ENCODE measurements at regions not wholly inside any gene's neighbourhood (a gene's known extent, or its start where the extent isn't known, plus 50 kb on each side); places are given as distances from the start of the nearest gene placed in this dataset.

DNA sequence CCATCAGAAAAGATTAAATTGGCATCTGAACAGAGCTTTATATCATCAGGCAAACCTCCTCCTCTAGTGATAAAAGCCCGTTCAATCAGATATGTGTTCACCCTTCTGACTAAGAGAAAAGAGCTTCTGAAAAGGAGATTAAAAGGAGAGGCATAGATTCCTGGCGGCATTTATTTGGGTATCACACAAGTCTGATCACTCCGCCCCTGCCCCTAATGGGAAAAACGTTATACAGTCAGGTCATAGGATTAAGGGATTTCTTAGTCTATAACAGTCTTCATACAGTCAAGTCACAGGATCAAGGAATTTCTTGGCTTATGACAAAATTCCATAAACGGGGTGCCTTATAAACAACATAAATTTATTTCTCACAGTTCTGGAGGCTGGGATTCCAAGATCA lies 295.4 kb upstream of the SATB1 start:
- no peak for TF ChIP-seq CTCF (IDR thresholded peaks at IDR 0.05; ENCODE audit: insufficient read depth, low read depth, low read length, missing control alignments)
- DNase-seq (ENCODE audit: low read depth), result no peak
- H3K4me3 ChIP-seq (ENCODE audit: low read depth, low read length), result no peak overlapping the region

GRCh38 chr3:18717598-18717997 lies 292.5 kb upstream of the SATB1 start:
- TF ChIP-seq CTCF (IDR thresholded peaks at IDR 0.05; ENCODE audit: insufficient read depth, low read depth, low read length, missing control alignments), result no peak
- H3K4me3 ChIP-seq (ENCODE audit: low read depth, low read length), result no peak overlapping the region
- no peak for DNase-seq (ENCODE audit: low read depth)

DNA sequence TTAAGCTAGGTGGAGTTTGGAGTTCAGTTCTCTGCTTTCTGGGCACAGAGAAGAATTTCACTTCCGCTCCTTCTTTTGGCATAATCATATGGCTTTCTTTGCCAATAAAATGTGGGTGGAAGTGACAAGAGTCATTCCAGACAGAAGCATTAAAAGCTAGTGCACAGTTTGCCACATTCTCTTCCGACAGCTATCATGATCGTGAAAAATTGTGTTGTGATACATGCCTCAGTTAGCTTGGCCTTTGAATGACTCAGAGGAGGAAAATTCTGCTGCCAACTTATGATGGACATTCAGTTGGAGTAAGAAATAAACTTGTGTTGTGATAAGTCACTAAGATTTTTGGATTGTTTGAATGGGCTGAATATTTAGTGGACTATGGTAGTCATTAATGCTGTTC lies 291.7 kb upstream of the SATB1 start:
- no peak for TF ChIP-seq CTCF (IDR thresholded peaks at IDR 0.05; ENCODE audit: insufficient read depth, low read depth, low read length, missing control alignments)
- no peak for DNase-seq (ENCODE audit: low read depth)

DNA sequence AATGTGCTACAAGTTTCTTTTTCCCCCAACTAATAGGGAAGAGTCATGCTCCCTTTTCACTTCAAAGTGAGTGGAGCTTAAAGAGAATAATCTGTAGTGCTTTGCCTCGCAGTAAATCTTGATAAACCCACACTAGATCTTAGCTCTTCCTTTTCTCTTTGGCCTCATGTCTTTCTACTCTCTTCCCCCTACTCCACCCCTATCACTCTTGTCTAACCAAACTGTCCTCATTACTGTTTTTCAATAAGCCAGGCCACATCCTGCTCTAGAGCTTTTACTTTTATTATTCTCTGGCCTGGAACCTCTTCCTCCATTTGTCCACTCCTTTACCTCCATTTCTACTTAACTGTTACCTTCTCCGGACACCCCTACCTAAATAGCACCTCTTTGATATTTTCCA lies 291.0 kb upstream of the SATB1 start:
- no peak for DNase-seq (ENCODE audit: low read depth)
- no peak overlapping the region for H3K4me3 ChIP-seq (ENCODE audit: low read depth, low read length)
- TF ChIP-seq CTCF (IDR thresholded peaks at IDR 0.05; ENCODE audit: insufficient read depth, low read depth, low read length, missing control alignments), result no peak

More for the DNA sequence above, 291.7 kb upstream of the SATB1 start:
- no peak overlapping the region for H3K4me3 ChIP-seq (ENCODE audit: low read depth, low read length)

DNA sequence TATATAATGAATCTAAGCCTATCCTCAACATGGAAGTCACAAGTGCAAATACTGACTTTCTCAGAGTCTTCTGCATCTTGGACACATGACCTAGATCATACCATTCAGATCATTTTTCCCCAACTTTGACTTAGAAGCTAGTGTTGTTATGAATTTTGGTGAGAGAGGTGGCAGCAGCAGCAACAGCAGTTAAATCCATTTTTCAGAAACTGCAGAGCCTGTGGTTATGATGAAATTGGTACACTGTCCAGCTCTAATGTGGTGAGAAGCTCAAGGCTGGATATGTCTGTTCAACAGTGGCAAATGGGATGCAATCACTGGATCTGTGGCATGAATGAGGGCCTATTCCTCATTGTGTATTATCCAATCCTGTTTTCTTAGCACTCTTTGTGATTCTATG lies 290.1 kb upstream of the SATB1 start:
- no peak overlapping the region for H3K4me3 ChIP-seq (ENCODE audit: low read depth, low read length)
- no peak for TF ChIP-seq CTCF (IDR thresholded peaks at IDR 0.05; ENCODE audit: insufficient read depth, low read depth, low read length, missing control alignments)
- no peak for DNase-seq (ENCODE audit: low read depth)

GRCh38 chr3:18713577-18713951 lies 288.4 kb upstream of the SATB1 start:
- no peak for TF ChIP-seq CTCF (IDR thresholded peaks at IDR 0.05; ENCODE audit: insufficient read depth, low read depth, low read length, missing control alignments)
- H3K4me3 ChIP-seq (ENCODE audit: low read depth, low read length), result no peak overlapping the region
- no peak for DNase-seq (ENCODE audit: low read depth)

DNA sequence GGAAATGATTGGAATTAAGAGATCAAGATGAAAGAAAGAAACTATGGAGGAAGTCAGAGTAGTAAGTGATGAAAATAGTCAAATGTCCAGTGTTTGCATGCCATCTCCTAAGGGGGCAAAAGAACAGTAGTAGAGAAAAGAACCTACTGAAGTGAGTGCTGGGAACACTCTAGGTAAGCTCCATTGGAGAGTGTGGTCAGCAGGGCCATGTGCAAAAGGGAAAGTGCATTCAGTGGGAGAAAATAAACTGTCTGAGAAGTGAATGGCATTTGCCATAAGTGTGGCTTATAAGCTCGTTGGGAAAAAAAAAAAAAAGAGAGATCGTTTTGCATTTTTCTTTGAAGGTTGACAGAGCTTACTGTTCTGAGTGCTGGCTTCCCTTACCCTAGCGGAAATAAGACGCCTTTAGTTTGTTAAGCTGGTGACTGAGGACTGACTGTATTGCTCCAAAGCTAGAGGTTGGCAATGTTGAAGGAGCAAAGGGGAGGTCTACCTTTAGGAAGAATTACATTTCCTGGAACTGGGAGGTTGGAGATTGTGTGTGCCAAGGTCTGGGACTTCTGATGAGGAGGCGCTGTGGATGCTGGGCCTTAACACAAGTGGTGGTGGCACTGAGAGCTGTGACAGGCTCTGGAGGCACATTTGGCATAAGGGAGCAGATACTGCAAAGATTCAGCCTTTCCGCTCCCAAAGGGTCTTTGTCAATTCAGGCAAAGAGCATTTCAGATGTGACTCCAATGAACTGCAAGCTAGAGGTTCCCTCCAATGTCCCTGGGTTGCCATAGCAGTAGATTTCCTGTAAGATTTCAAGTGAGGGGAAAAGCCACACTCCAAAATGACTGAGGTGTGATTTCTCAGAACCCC lies 287.8 kb upstream of the SATB1 start:
- no peak for TF ChIP-seq CTCF (IDR thresholded peaks at IDR 0.05; ENCODE audit: insufficient read depth, low read depth, low read length, missing control alignments)
- H3K4me3 ChIP-seq (ENCODE audit: low read depth, low read length), result no peak overlapping the region
- no peak for DNase-seq (ENCODE audit: low read depth)
